IPS DF 6.9 (cell line): ENCODE measurements at regions not wholly inside any gene's neighbourhood (a gene's known extent, or its start where the extent isn't known, plus 50 kb on each side); places are given as distances from the start of the nearest gene placed in this dataset.

Source experiments
- DNase-seq: peaks from one replicate; pipeline ENCODE4 v3.0.0-alpha.2; 2013; ENCODE audit warnings: low read depth, low spot score
- H3K27ac ChIP-seq: one replicate; pipeline ENCODE4 v1.5.1; 2013; ENCODE audit warnings: low read length, control low read depth
- H3K27me3 ChIP-seq: 2 replicates; pipeline ENCODE4 v1.6.1; 2013; ENCODE audit warnings: mild to moderate bottlenecking, low read length; ENCODE audit not compliant: control insufficient read depth, insufficient read depth
- H3K36me3 ChIP-seq: 2 replicates; pipeline ENCODE4 v1.6.1; 2013; ENCODE audit warnings: low read length; ENCODE audit not compliant: control insufficient read depth, insufficient read depth
- H3K4me1 ChIP-seq: 2 replicates; pipeline ENCODE4 v1.6.1; 2013; ENCODE audit warnings: low read length; ENCODE audit not compliant: control insufficient read depth, insufficient read depth
- H3K4me3 ChIP-seq: 2 replicates; pipeline ENCODE4 v1.5.1; 2013; ENCODE audit warnings: mild to moderate bottlenecking, low read length
- H3K9me3 ChIP-seq: 2 replicates; pipeline ENCODE4 v1.6.1; 2013; ENCODE audit warnings: low read length, inconsistent platforms; ENCODE audit not compliant: control insufficient read depth, insufficient read depth
- WGBS: extraction: QIAGEN DNeasy Blood & Tissue Kit; methylation state at CpG from one replicate; pipeline ENCODE4 v1.1.7; 2013; ENCODE audit warnings: mixed read lengths, missing lambda C conversion rate; ENCODE audit not compliant: insufficient read length, insufficient coverage; 5-methylcytosine and 5-hydroxymethylcytosine counted together

- Histone ChIP-seq H3K27me3 (no peaks in the 10 kb centered on the region), H3K9me3 (no peaks in the 10 kb centered on the region), H3K4me3 (no peak overlapping the region), H3K36me3 (no peaks in the 10 kb centered on the region), H3K27ac (no peak overlapping the region), H3K4me1 (no peaks in the 10 kb centered on the region)
- peak; percentile 20 for DNase-seq
- WGBS, result no CpG with 5 or more reads among the region's 7 CpGs
These were observed 610.5 kb upstream of the PFKP start for GRCh38 chr10:2456834-2457233.

- DNase-seq, result no peak
- H3K27me3 ChIP-seq, result no peaks in the 10 kb centered on the region
- WGBS, result no CpG with 5 or more reads among the region's 10 CpGs
- H3K4me1 ChIP-seq, result no peaks in the 10 kb centered on the region
- no peaks in the 10 kb centered on the region for H3K9me3 ChIP-seq
- no peak overlapping the region for H3K27ac ChIP-seq
- no peak overlapping the region for H3K4me3 ChIP-seq
- H3K36me3 ChIP-seq, result no peaks in the 10 kb centered on the region
These were observed 622.0 kb upstream of the PFKP start for GRCh38 chr10:2445370-2445769.

GRCh38 chr10:2439983-2440382 lies 627.4 kb upstream of the PFKP start:
- H3K36me3 ChIP-seq, result no peaks in the 10 kb centered on the region
- no peaks in the 10 kb centered on the region for H3K4me1 ChIP-seq
- H3K27ac ChIP-seq, result no peak overlapping the region
- no peak overlapping the region for H3K4me3 ChIP-seq
- no CpG with 5 or more reads among the region's 4 CpGs for WGBS
- no peaks in the 10 kb centered on the region for H3K27me3 ChIP-seq
- no peak for DNase-seq
- H3K9me3 ChIP-seq, result peaks cover 1% of the 10 kb centered on the region

GRCh38 chr10:2439000-2439399 lies 628.3 kb upstream of the PFKP start:
- Histone ChIP-seq H3K27ac (no peak overlapping the region), H3K27me3 (no peaks in the 10 kb centered on the region), H3K9me3 (peaks cover 2% of the 10 kb centered on the region), H3K4me1 (no peaks in the 10 kb centered on the region), H3K4me3 (no peak overlapping the region), H3K36me3 (no peaks in the 10 kb centered on the region)
- WGBS, result no CpG with 5 or more reads among the region's 8 CpGs
- DNase-seq, result no peak

- H3K4me3 ChIP-seq, result no peak overlapping the region
- peaks cover 2% of the 10 kb centered on the region for H3K9me3 ChIP-seq
- H3K27me3 ChIP-seq, result no peaks in the 10 kb centered on the region
- H3K4me1 ChIP-seq, result no peaks in the 10 kb centered on the region
- H3K27ac ChIP-seq, result no peak overlapping the region
- H3K36me3 ChIP-seq, result no peaks in the 10 kb centered on the region
- no CpG with 5 or more reads among the region's 7 CpGs for WGBS
- no peak for DNase-seq
These were observed 629.0 kb upstream of the PFKP start for GRCh38 chr10:2438248-2438939.

DNA sequence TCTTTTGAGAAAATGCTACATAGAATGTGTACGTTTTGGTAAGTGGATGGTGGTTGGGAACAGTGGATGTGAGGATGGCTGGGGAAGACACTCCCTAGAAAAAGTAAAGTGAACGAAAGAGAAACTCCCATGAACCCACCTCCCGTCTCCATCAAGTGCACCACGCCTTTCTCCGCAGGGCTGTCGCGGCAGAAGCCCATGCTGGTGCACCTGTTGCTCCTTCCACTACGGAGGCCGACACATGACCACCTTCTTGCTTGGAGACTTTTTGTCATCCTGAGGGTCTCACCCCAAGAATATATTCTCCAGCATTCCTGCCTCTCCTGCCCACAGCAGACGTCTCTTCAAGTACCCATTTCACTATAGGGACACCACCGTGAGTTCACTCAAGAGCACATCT lies 630.4 kb upstream of the PFKP start:
- Histone ChIP-seq H3K27ac (no peak overlapping the region), H3K27me3 (no peaks in the 10 kb centered on the region), H3K36me3 (no peaks in the 10 kb centered on the region), H3K9me3 (peaks cover 2% of the 10 kb centered on the region), H3K4me1 (no peaks in the 10 kb centered on the region), H3K4me3 (no peak overlapping the region)
- no peak for DNase-seq
- WGBS, result 100% methylated on average over 1 of the region's 11 CpGs

DNA sequence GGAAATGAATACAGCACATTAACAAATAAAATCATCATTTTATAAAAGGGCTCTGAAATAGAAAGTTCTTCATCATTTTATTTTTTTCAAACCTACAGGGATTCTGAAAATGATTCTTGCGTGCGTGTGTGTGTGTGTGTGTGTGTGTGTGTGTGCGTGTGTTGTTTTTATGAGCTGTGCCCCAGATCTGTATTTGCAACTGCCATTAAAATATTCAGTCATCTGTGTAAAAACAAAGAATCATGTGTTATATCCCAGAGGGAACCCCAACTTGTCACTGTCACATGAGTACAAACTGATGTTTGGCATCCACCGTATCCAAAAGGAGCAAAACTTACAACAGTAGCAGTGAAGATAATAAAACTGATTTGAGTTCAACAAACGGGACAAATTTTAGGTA lies 635.4 kb upstream of the PFKP start:
- Histone ChIP-seq H3K27ac (no peak overlapping the region), H3K4me3 (no peak overlapping the region), H3K36me3 (no peaks in the 10 kb centered on the region), H3K9me3 (peaks cover 2% of the 10 kb centered on the region), H3K4me1 (no peaks in the 10 kb centered on the region), H3K27me3 (no peaks in the 10 kb centered on the region)
- no peak for DNase-seq
- no CpG with 5 or more reads among the region's 5 CpGs for WGBS

GRCh38 chr10:2427412-2427811 lies 639.9 kb upstream of the PFKP start:
- H3K27ac ChIP-seq, result no peak overlapping the region

GRCh38 chr10:2425320-2425719 lies 642.0 kb upstream of the PFKP start:
- Histone ChIP-seq H3K4me1 (no peaks in the 10 kb centered on the region), H3K4me3 (no peak overlapping the region), H3K27ac (no peak overlapping the region), H3K9me3 (no peaks in the 10 kb centered on the region), H3K36me3 (no peaks in the 10 kb centered on the region), H3K27me3 (no peaks in the 10 kb centered on the region)
- no CpG with 5 or more reads among the region's 3 CpGs for WGBS
- no peak for DNase-seq

More at GRCh38 chr10:2427412-2427811, 639.9 kb upstream of the PFKP start:
- no peaks in the 10 kb centered on the region for H3K9me3 ChIP-seq
- no CpG with 5 or more reads among the region's 2 CpGs for WGBS
- no peak for DNase-seq
- H3K36me3 ChIP-seq, result no peaks in the 10 kb centered on the region
- no peaks in the 10 kb centered on the region for H3K4me1 ChIP-seq
- no peaks in the 10 kb centered on the region for H3K27me3 ChIP-seq
- no peak overlapping the region for H3K4me3 ChIP-seq

- Histone ChIP-seq H3K9me3 (no peaks in the 10 kb centered on the region), H3K4me3 (no peak overlapping the region), H3K27ac (no peak overlapping the region), H3K36me3 (no peaks in the 10 kb centered on the region), H3K4me1 (no peaks in the 10 kb centered on the region), H3K27me3 (no peaks in the 10 kb centered on the region)
- DNase-seq, result no peak
- WGBS, result no CpG with 5 or more reads among the region's 4 CpGs
These were observed 652.8 kb upstream of the PFKP start for GRCh38 chr10:2414562-2414961.

DNA sequence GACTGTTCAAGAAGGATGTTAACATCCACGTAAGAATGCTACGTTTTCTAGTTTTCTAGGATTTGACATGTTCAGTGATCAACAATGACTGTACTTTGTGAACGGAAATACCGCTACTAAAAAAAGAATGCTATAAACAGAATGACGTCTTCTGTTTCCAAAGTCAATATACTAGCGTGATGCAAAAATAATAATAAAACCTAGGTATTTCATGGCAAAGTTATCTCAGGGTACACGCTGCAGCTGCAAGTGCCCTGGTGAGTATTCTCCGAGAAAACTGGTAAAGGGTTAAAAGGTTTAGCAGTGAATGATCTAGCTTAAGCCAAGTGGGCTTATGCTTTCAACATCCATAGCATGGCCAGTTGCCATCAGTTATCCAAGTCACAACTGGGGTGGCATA lies 653.3 kb upstream of the PFKP start:
- Histone ChIP-seq H3K9me3 (no peaks in the 10 kb centered on the region), H3K36me3 (no peaks in the 10 kb centered on the region), H3K27me3 (no peaks in the 10 kb centered on the region), H3K4me3 (no peak overlapping the region), H3K4me1 (no peaks in the 10 kb centered on the region), H3K27ac (no peak overlapping the region)
- no CpG with 5 or more reads among the region's 8 CpGs for WGBS
- no peak for DNase-seq
